GM23248 (cell line): ENCODE measurements at regions not wholly inside any gene's neighbourhood (a gene's known extent, or its start where the extent isn't known, plus 50 kb on each side); places are given as distances from the start of the nearest gene placed in this dataset.
A peak's percentile ranks its signal among the peaks of the same experiment; 100 is the strongest.

Source experiments
- DNase-seq: peaks from one replicate; pipeline ENCODE4 v3.0.0-alpha.2; 2015
- H2AFZ ChIP-seq: fragments of 200-600 bp; sonication (generic); 2 replicates; pipeline ENCODE4 v1.6.1; 2016; ENCODE audit warnings: antibody characterized with exemption
- H3F3A ChIP-seq: fragments of 200-600 bp; sonication (generic); 2 replicates; pipeline ENCODE4 v1.6.1; 2016; ENCODE audit warnings: mild to moderate bottlenecking, antibody characterized with exemption, mixed run types; ENCODE audit not compliant: insufficient read depth
- H3K27ac ChIP-seq: fragments of 200-600 bp; sonication (generic); 2 replicates; pipeline ENCODE4 v1.5.1; 2016; ENCODE audit warnings: mild to moderate bottlenecking
- H3K27me3 ChIP-seq: fragments of 200-600 bp; sonication (generic); replicated peaks from 2 replicates; pipeline ENCODE4 v1.6.1; 2016; ENCODE audit warnings: mild to moderate bottlenecking; ENCODE audit not compliant: insufficient read depth
- H3K36me3 ChIP-seq: fragments of 200-600 bp; sonication (generic); 2 replicates; pipeline ENCODE4 v1.6.1; 2016; ENCODE audit warnings: low read depth, mild to moderate bottlenecking
- H3K4me1 ChIP-seq: fragments of 200-600 bp; sonication (generic); 2 replicates; pipeline ENCODE4 v1.6.1; 2016; ENCODE audit warnings: mild to moderate bottlenecking; ENCODE audit not compliant: insufficient read depth
- H3K4me2 ChIP-seq: fragments of 200-600 bp; sonication (generic); one replicate; pipeline ENCODE4 v1.6.1; 2016; ENCODE audit warnings: mild to moderate bottlenecking; ENCODE audit not compliant: unreplicated experiment
- H3K4me3 ChIP-seq: fragments of 200-600 bp; sonication (generic); 2 replicates; pipeline ENCODE4 v1.5.1; 2016; ENCODE audit warnings: mild to moderate bottlenecking
- H3K79me2 ChIP-seq: fragments of 200-600 bp; sonication (generic); 2 replicates; pipeline ENCODE4 v1.6.1; 2016; ENCODE audit warnings: mild to moderate bottlenecking; ENCODE audit not compliant: insufficient read depth
- H3K9ac ChIP-seq: fragments of 200-600 bp; sonication (generic); 2 replicates; pipeline ENCODE4 v1.6.1; 2016; ENCODE audit warnings: mild to moderate bottlenecking
- H3K9me2 ChIP-seq: fragments of 200-600 bp; sonication (generic); 2 replicates; pipeline ENCODE4 v1.6.1; 2016; ENCODE audit warnings: mixed run types, mild to moderate bottlenecking, moderate library complexity; ENCODE audit not compliant: insufficient read depth
- H3K9me3 ChIP-seq: fragments of 200-600 bp; sonication (generic); one replicate; pipeline ENCODE4 v1.6.1; 2017; ENCODE audit warnings: low read depth
- H4K20me1 ChIP-seq: fragments of 200-600 bp; sonication (generic); 2 replicates; pipeline ENCODE4 v1.6.0; 2016; ENCODE audit not compliant: insufficient read depth
- EZH2 ChIP-seq: fragments of 200-600 bp; sonication (generic); IDR thresholded peaks from 2 replicates; pipeline ENCODE4 v1.6.1; 2018; ENCODE audit warnings: antibody characterized with exemption, mild to moderate bottlenecking; ENCODE audit not compliant: insufficient read depth, poor library complexity, severe bottlenecking
- EZH2phosphoT487 ChIP-seq: fragments of 200-600 bp; sonication (generic); IDR thresholded peaks from 2 replicates; pipeline ENCODE4 v1.6.1; 2018; ENCODE audit warnings: antibody characterized with exemption, moderate library complexity, mild to moderate bottlenecking, low read depth; ENCODE audit not compliant: insufficient read depth
- WGBS, 2 experiments: methylation state at CpG; one replicate each; pipeline ENCODE4 v1.1.6; 2015 to 2017; ENCODE audit warnings: low lambda C conversion rate in 2 of 2, low coverage in 1 of 2; ENCODE audit errors: missing lambda C conversion rate in 2 of 2; 5-methylcytosine and 5-hydroxymethylcytosine counted together
- in situ Hi-C: fragments of 300-500 bp; cut with MboI; formaldehyde crosslinking; loops from 2 replicates; pipeline ENCODE4 v1.15.0; 2020

DNA sequence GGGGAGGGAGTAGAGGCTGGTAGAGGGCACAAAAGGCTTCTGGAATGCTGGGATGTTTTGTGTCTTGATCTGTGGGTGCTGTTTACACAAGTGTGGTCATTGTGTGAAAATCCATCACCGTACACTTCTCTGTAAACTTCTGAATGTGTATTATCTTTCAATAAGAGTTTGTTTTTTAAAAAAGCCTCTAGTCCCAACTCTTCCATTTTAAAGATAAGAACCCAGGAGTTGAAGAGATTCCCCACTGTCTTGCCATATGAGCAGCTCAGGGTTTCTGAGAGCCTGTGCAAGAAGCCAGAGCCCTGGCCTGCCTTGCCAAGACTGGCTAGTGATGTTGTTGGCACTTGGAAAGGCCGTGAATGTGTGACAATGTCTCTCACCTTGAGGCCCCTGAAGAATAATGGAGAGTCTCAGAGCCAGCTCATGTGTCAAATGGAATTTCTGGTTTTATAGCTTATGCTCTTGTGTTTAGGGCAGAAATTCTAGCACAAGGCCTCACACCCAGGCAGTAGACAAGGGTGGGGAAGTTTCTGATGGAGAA lies 57.5 kb upstream of the NPAS1 start:
- H4K20me1 ChIP-seq = no peaks in the 10 kb centered on the region
- H3K36me3 ChIP-seq = peaks cover 6% of the 10 kb centered on the region; the same call in 1 of the 2 replicates
- no peak overlapping the region for H2AFZ ChIP-seq
- H3F3A ChIP-seq = peaks cover 38% of the 10 kb centered on the region
- H3K79me2 ChIP-seq = peaks cover 87% of the 10 kb centered on the region
- no peaks in the 10 kb centered on the region for H3K9me2 ChIP-seq
- no peaks in the 10 kb centered on the region for H3K27me3 ChIP-seq
- H3K4me2 ChIP-seq = peak overlapping the region; percentile 78
- H3K9me3 ChIP-seq = no peaks in the 10 kb centered on the region
- peak overlapping the region; percentile 82 for H3K9ac ChIP-seq
- TF ChIP-seq EZH2phosphoT487 (no peak), EZH2 (no peak)
- 97 to 100% methylated on average over 2 of the region's 2 CpGs for WGBS, 2 experiments
- in situ Hi-C loops = no loop called here
- H3K4me1 ChIP-seq = peaks cover 38% of the 10 kb centered on the region
- DNase-seq = no peak
- peak overlapping the region; percentile 97 for H3K27ac ChIP-seq
- no peak overlapping the region for H3K4me3 ChIP-seq

DNA sequence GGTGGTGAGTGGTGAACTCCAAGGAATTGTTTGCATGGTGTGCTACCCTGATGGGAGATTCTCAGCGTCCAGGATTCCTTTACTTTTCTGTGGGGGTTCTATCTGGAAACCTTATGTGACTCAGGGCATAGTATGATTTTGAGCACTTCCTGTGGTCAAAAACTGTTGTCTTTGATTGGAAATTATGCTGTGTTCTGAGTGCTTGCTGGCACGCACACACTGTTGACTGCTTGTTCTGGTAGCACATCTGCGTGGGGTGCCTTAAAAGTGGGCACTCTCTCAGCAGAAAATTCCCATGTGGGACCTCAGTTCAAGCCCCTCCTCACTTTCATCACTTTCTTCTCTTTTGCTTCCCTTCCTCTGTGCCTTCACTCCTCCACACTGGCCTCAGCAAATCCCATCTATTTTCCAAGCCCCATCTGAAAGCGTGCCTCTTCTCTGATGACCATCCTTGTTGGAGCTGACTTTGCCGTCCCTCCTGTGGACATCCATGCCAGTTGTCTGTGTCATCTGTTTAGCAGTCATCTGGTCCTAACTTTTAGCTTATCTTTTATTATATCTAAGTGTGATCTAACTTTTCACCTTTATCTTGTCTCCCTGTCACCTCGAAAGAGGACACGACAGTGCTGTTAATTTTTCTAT lies 56.4 kb upstream of the NPAS1 start:
- peak; percentile 96 for DNase-seq
- H3K79me2 ChIP-seq = peaks cover 87% of the 10 kb centered on the region
- no peaks in the 10 kb centered on the region for H3K9me2 ChIP-seq
- H3K27ac ChIP-seq = peak overlapping the region; percentile 97
- TF ChIP-seq EZH2 (no peak), EZH2phosphoT487 (peak; percentile 87)
- H4K20me1 ChIP-seq = no peaks in the 10 kb centered on the region
- H2AFZ ChIP-seq = no peak overlapping the region
- in situ Hi-C loops = no loop called here
- H3K4me3 ChIP-seq = peak overlapping the region; percentile 37
- H3K27me3 ChIP-seq = no peaks in the 10 kb centered on the region
- peaks cover 38% of the 10 kb centered on the region for H3F3A ChIP-seq
- peaks cover 6% of the 10 kb centered on the region; the same call in 1 of the 2 replicates for H3K36me3 ChIP-seq
- H3K4me2 ChIP-seq = peak overlapping the region; percentile 78
- 13 to 15% methylated on average over 7 of the region's 7 CpGs for WGBS, 2 experiments
- peaks cover 44% of the 10 kb centered on the region for H3K4me1 ChIP-seq
- H3K9me3 ChIP-seq = no peaks in the 10 kb centered on the region
- H3K9ac ChIP-seq = peak overlapping the region; percentile 82

- Histone ChIP-seq H3K9ac (peak overlapping the region; percentile 32), H3K4me2 (peak overlapping the region; percentile 28), H3K27ac (peak overlapping the region; percentile 98), H3K4me3 (no peak overlapping the region), H3K9me3 (no peaks in the 10 kb centered on the region), H2AFZ (no peak overlapping the region), H3F3A (peaks cover 45% of the 10 kb centered on the region), H3K79me2 (peaks cover 76% of the 10 kb centered on the region), H3K27me3 (no peaks in the 10 kb centered on the region), H3K36me3 (peaks cover 6% of the 10 kb centered on the region; the same call in 1 of the 2 replicates), H3K9me2 (no peaks in the 10 kb centered on the region), H4K20me1 (no peaks in the 10 kb centered on the region), H3K4me1 (peaks cover 53% of the 10 kb centered on the region)
- no peak for TF ChIP-seq EZH2
- no peak for TF ChIP-seq EZH2phosphoT487
- in situ Hi-C loops = no loop called here
- WGBS, 2 experiments = 47 to 50% methylated on average over 8 of the region's 8 CpGs
- DNase-seq = peak; percentile 57
Observed at GRCh38 chr19:46967578-46968032, 52.0 kb upstream of the NPAS1 start.
